Pulmonary artery endothelial cell (primary cell): ENCODE measurements at regions not wholly inside any gene's neighbourhood (a gene's known extent, or its start where the extent isn't known, plus 50 kb on each side); places are given as distances from the start of the nearest gene placed in this dataset.
A peak's percentile ranks its signal among the peaks of the same experiment; 100 is the strongest.
"Not testable (repeated sequence)": the region's sequence is repeated elsewhere in the genome, so short reads cannot be mapped to it uniquely, and the experiment has no call there.

Source experiments
- DNase-seq: peaks from one replicate; pipeline ENCODE4 v3.0.0-alpha.2; 2011; ENCODE audit warnings: low read depth, low spot score

DNA sequence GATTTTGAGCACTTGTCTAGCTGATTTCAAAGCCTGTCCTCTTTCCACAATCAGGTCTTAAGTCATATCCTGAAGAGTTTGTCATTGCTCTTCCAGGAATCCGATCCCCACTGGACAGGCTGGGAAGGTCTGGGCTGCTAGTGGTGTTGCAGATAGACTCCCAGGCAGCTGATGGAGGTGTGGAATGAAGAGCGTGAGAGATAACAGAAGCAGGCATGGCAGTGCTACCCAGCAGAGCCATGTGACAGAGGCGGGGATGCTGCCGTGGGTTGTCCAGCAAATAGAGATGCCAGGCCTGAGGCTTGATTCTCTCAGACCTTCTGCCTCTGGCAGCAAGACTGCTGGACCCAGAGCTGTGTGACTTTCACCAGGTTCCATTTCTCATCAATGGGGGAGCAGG, 116.5 kb upstream of the EEPD1 start:
- peak; percentile 32 for DNase-seq

- peak; percentile 94 for DNase-seq
Observed at GRCh38 chr7:36037121-36037662, 115.9 kb upstream of the EEPD1 start.

DNA sequence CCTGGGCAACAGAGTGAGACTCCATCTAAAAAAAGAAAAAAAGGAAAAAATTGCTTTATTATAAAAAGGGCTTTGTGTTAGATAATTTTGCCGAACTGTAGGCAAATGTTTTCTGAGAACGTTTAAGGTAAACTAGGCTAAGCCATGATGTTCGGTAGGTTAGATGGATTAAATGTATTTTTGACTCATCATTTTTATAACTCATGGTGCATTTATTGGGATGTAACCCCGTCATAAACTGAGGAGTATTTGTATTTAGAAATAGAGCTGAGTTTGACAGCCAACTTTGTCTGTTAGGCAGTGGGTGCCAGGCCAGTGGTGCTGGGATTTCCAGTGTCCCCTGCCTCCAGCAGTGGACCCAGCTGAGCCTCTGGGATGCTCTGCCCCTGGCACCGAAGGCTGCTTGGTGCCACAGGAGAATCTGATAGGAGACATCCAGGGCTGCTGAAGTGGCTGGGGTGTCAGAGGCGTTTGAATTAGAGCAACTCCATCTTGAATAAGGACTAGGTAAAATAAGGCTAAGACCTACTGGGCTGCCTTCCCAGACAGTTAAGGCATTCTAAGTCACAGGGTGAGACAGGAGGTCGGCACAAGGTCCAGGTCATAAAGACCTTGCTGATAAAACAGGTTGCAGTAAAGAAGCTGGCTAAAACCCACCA, 114.9 kb upstream of the EEPD1 start:
- no peak for DNase-seq

DNA sequence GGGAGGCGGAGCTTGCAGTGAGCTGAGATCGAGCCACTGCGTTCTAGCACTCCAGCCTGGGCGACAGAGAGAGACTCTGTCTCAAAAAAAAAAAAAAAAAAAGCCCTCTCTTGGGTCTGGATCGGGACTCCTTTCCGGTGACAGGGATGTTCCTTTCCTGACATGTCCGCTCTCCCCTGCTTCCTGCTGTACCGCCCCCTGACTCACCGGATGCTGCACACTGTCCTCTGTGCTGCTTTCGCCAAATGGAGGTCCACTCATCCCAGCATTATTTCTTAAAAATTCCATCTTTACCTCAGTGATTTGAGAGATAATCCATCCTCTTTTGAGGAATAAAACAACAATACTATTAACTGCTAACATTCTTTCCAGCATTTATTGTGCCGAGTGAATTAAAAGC, 113.8 kb upstream of the EEPD1 start:
- no peak for DNase-seq

GRCh38 chr7:36039671-36040070, 113.4 kb upstream of the EEPD1 start:
- DNase-seq, result no peak

GRCh38 chr7:36040679-36041078, 112.4 kb upstream of the EEPD1 start:
- no peak for DNase-seq

DNA sequence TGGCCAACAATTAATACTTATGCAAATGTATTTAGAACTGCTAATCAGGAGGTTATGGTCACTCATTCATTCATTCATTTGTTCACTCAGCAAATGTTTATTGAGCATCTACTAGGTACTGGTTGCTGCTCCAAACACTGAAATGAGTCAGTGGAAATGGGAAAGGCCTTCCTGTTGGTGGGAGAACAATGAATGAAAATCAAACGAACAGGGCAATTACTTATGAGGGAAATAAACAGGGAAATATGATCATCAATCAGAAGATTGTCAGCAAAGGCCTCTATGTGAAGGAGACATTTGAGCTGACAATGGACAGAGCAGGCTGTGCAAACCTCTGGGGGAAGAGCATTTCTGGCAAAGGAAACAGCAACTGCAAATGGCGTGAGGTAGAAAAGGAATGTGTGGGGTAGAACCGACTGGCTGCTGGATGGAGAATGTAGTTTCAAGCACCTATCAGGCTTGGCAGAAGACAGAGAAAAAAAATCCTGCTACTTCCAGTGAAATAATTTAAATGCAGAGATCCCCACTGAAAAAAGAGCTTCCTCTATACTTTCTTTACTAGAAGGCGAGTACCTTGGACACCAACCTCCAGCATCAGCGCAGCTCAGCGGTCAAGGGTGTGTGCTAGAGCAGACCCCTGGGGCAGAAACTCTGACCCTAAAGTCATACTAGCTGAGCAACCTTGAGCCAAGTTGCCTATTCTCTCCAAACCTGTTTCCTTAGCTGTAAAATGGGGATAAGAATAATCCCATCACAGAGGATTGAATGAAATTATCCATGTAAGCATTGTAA, 108.8 kb upstream of the EEPD1 start:
- peak; percentile 72 for DNase-seq

GRCh38 chr7:36045326-36045725, 107.7 kb upstream of the EEPD1 start:
- no peak for DNase-seq

GRCh38 chr7:36045830-36046341, 107.2 kb upstream of the EEPD1 start:
- no peak for DNase-seq

DNA sequence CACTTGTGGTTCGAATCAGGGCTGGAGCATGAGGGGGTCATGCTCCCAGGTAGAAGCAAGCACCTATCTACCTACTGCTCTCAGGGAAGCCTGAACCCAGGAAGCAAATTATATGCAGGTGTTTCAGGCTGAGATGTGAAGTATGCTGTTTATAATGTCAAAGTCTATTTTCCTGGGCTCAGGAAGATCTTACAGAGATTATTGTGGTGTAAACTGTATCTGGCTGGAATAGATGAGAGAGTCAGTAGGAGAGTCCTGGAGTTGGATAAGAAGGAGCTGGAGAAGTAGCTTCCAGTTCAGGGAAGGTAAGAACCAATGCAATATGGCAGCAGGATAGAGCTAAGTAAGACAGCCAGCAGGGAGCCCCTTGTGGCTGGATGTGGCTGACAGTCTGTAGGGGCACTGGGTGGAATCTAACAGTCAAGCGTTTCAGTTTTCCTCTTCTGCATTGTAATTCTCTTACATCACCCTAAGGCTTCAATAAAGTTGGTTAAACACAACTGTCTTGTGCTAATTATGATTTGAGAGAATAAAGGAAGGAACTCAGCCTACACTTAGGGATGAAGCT, 105.9 kb upstream of the EEPD1 start:
- DNase-seq, result no peak

- no peak for DNase-seq
Observed at GRCh38 chr7:36048141-36048901, 104.7 kb upstream of the EEPD1 start.

- DNase-seq, result no peak
Observed at GRCh38 chr7:36048902-36049240, 104.2 kb upstream of the EEPD1 start.

GRCh38 chr7:36051501-36051900, 101.6 kb upstream of the EEPD1 start:
- DNase-seq, result no peak

- DNase-seq, result no peak
Observed at GRCh38 chr7:36053589-36053988, 99.5 kb upstream of the EEPD1 start.

DNA sequence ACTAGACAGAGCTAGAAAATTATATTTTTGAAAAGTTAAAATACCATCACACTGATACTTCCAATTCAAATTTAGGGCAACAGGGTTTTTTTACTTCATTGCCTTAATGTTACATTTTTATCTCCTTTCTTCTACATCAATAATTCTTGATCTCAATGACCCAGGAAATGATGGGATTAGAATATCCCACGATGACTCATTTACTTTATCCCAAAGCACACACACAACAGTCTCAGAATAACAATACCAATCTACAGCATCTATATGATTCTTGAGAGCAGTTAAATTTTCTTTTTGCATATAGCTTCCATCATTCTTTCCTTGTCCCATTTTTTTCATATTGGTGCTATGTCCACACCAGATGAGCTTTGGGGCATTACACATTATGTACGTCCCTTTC, 98.4 kb upstream of the EEPD1 start:
- no peak for DNase-seq

DNA sequence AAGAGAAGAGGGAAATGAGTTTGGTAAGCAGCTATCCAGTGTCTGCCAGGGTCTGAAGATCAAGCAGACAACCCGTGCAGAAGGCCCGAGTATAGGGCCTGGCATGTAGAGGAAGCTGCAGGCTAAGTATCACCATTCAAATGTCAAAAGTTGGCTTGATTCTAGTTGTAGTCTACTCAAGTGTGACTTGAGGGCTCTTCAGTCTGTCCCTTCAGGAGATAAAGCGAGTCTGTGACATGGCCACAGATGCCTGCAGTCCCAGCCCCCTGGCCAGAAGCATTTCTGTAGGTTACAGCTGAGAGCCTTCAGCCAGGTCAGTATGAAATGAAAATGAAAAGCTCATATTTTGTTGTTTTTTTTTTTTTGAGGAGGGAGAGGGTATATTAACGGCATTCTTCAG, 97.8 kb upstream of the EEPD1 start:
- DNase-seq, result no peak

GRCh38 chr7:36057323-36057722, 95.7 kb upstream of the EEPD1 start:
- no peak for DNase-seq

GRCh38 chr7:36058020-36058592, 94.9 kb upstream of the EEPD1 start:
- no peak for DNase-seq

- DNase-seq, result not testable (repeated sequence)
Observed at GRCh38 chr7:36060388-36060787, 92.7 kb upstream of the EEPD1 start.

GRCh38 chr7:36062154-36062815, 90.8 kb upstream of the EEPD1 start:
- no peak for DNase-seq

DNA sequence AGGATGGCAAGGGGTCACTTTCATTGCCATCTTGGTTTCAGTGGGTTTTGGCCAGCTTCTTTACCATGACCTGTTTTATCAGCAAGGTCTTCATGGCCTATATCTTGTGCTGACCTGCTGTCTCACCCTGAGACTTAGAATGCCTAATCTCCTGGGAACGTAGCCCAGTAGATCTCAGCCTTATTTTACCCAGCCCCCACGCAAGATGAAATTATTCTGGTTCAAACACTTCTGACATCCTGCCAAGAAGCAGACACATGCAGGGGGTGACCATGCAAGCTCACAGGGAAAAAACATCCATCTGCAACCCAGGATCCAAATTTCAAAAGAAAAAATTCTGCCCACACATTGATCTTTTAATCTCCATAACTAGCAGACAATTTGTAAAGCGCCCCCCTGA, 88.4 kb upstream of the EEPD1 start:
- no peak for DNase-seq
